ENCODE measurements at regions not wholly inside any gene's neighbourhood (a gene's known extent, or its start where the extent isn't known, plus 50 kb on each side); places are given as distances from the start of the nearest gene placed in this dataset.

DNA sequence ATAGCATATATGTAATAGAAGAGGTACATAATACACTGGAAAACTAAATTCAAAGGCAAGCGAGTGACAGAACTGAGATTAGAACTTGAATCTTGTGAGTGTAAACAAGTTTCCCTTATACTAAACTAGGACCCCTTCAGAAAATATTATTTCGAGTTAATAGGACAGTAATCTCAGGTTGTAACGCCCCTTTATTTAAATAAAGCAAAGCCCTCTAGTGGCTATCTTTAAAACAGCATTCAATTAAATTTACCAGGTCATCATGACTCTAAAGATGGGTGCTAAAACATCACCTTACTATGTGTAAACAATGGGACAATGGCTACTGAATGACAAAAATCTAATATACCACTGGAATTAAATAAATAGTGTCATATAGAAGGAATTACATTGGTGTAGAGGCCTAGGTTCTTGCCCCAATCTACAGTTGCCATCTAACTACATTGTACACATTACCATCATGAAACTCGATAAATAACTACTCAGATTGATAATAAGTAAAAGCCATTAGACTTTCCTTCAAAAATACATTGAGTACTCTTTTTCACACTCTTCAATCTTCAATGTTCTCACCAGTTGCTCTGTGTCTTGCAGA, 255.4 kb upstream of the IRAK1BP1 start:
- TF ChIP-seq POLR2AphosphoS5 (IDR thresholded peaks at IDR 0.05; ENCODE audit: borderline replicate concordance, low read depth, low read length) (no peak), EZH2 (IDR thresholded peaks at IDR 0.05) (no peak), FOXP2 (optimal IDR thresholded peaks at IDR 0.05; ENCODE audit: control extremely low read depth, extremely low read length, insufficient read depth) (no peak)
